CD4-positive, alpha-beta T cell (primary cell): ENCODE measurements at regions not wholly inside any gene's neighbourhood (a gene's known extent, or its start where the extent isn't known, plus 50 kb on each side); places are given as distances from the start of the nearest gene placed in this dataset.

Source experiments
- ATAC-seq: fragments of 200-7000 bp; cut with Tn5 transposase; one replicate; pipeline ENCODE4 v1.10.0; 2022; ENCODE audit warnings: mild to moderate bottlenecking; ENCODE audit not compliant: poor library complexity
- CTCF ChIA-PET: fragments of 350-600 bp; sonication (Branson Sonifier 250); formaldehyde crosslinking; loops from one replicate; lab custom pipeline; 2021; ENCODE audit warnings: antibody characterized with exemption, inconsistent platforms; lab: Charles Lee
- POLR2A ChIA-PET: fragments of 350-600 bp; sonication (Branson Sonifier 250); formaldehyde crosslinking; loops from one replicate; lab custom pipeline; 2021; ENCODE audit warnings: antibody characterized with exemption, inconsistent platforms; lab: Charles Lee
- DNase-seq, 14 experiments: peaks; one replicate each; pipeline ENCODE4 v3.0.0-alpha.2; 2013 to 2020; ENCODE audit warnings: mixed read lengths in 2 of 14
- H3K27ac ChIP-seq, 2 donors: one replicate each; pipeline versions ENCODE4 v1.5.1 to v1.7.0; 2013; ENCODE audit warnings: low read length in 2 of 2, low read depth in 1 of 2, mild to moderate bottlenecking in 1 of 2
- H3K27me3 ChIP-seq, 2 experiments: 1 replicate in 1 of 2; 2 replicates in 1 of 2; pipeline versions ENCODE4 v1.6.1 to v1.7.0; 2013; ENCODE audit warnings: low read length in 2 of 2, control low read depth in 1 of 2, mild to moderate bottlenecking in 1 of 2, moderate library complexity in 1 of 2; ENCODE audit not compliant: insufficient read depth in 2 of 2, control insufficient read depth in 1 of 2
- H3K36me3 ChIP-seq: one replicate; pipeline ENCODE4 v1.6.1; 2013; ENCODE audit warnings: low read length, control low read depth; ENCODE audit not compliant: insufficient read depth
- H3K4me1 ChIP-seq: one replicate; pipeline ENCODE4 v1.6.1; 2013; ENCODE audit warnings: low read length, control low read depth; ENCODE audit not compliant: insufficient read depth
- H3K4me3 ChIP-seq: one replicate; pipeline ENCODE4 v1.5.1; 2013; ENCODE audit warnings: mild to moderate bottlenecking, low read length, moderate library complexity
- H3K9me3 ChIP-seq, 2 experiments: 1 replicate in 1 of 2; 2 replicates in 1 of 2; pipeline versions ENCODE4 v1.6.1 to v1.7.0; 2013; ENCODE audit warnings: low read length in 2 of 2, mild to moderate bottlenecking in 2 of 2, control low read depth in 1 of 2, moderate library complexity in 1 of 2; ENCODE audit not compliant: control insufficient read depth in 1 of 2, insufficient read depth in 1 of 2
- H3K27ac Mint-ChIP-seq: one replicate; pipeline ENCODE4 v1.8.0; 2020; ENCODE audit warnings: mixed read lengths
- H3K27me3 Mint-ChIP-seq: one replicate; pipeline ENCODE4 v1.8.0; 2021; ENCODE audit warnings: mixed read lengths
- H3K36me3 Mint-ChIP-seq: one replicate; pipeline ENCODE4 v1.8.0; 2021; ENCODE audit warnings: low read depth, mixed read lengths
- H3K4me1 Mint-ChIP-seq: one replicate; pipeline ENCODE4 v1.8.0; 2021; ENCODE audit warnings: low read depth, mixed read lengths
- H3K4me3 Mint-ChIP-seq: one replicate; pipeline ENCODE4 v1.8.0; 2020; ENCODE audit warnings: mild to moderate bottlenecking, mixed read lengths
- H3K9me3 Mint-ChIP-seq: one replicate; pipeline ENCODE4 v1.8.0; 2020; ENCODE audit warnings: mixed read lengths
- intact Hi-C, 2 experiments: fragments of 100-400 bp; cut with DNase I in 1 of 2; cut with micrococcal nuclease in 1 of 2; formaldehyde crosslinking; loops; one replicate each; pipeline versions ENCODE4 v1.15.1 to v1.9.0; 2023 to 2025; cut with DNase I, micrococcal nuclease
- TF ChIP-seq, protein P1 (sequence below): fragments of 200-600 bp; IDR thresholded peaks from one replicate; pipeline ENCODE4 v1.8.0; 2022; ENCODE audit warnings: antibody characterized with exemption, mild to moderate bottlenecking

DNA sequence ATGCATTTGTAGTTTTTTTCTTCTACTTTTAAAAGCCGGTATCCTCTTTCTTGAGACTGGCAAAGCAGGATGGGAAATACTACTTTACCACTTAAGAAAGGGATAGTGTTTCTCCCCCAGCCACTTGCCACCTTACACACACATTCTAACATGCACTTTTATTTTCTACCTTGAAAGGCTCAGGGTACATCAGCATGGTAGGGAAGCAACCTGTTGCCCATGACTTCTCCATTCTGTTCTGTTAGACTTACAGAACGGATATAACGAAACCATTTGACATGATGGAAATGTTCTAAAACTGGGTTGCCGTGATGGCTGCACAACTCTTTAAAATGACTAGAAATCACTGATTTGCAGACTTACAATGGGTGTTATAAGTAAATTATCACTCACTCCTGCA lies 405.5 kb downstream of the SHQ1 start:
- peaks cover 59% of the 10 kb centered on the region for H3K36me3 Mint-ChIP-seq
- CTCF ChIA-PET = interaction anchor here (0.8 kb wide), 1 partner anchor 23 kb away, joined by 3 read pairs; no protein-coding TSS in a partner anchor

DNA sequence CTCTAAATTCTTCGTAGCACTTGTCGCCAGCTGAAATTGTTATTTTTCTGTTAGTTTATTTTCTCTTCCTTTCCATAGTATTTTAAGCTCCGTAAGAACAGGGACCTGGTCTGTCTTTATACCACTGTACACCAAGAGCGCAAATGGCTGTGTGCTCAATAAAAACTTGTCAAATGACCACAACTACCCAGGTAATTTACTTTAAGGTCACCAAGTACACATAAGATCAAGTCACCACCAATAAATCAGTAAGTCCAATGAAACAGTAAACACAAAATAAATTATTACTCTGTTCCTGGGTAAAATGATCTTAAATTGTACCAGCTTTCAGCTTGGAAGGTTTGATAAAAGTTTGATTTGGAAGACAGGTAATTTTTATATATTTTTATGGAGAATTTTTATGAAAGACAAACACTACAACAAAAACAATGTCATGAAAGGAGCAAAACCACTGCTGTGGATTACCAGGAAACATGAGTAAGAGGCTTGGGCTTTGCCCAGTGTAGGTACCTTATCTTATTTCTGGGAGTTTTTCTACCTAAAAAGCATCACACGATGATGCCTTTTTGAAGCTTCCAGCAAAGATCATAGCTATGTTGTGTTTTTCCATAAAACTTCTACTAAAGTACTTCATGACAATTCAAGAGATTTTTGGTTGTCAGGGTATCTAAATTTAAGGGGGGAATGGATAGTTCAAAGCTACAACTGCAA lies 406.8 kb downstream of the SHQ1 start:
- CTCF ChIA-PET = no interaction called here
- H3K27ac ChIP-seq = no peak overlapping the region
- DNase-seq = no peak
- no peaks in the 10 kb centered on the region for H3K9me3 Mint-ChIP-seq
- intact Hi-C loops = loop anchor here in 1 of 2 experiments (5.0 to 10.0 kb wide), 2 partner anchors 34 to 383 kb away; no protein-coding TSS in a partner anchor
- H3K4me1 Mint-ChIP-seq = peaks cover 100% of the 10 kb centered on the region
- H3K36me3 ChIP-seq = peaks cover 9% of the 10 kb centered on the region
- no peaks in the 10 kb centered on the region for H3K9me3 ChIP-seq
- H3K27ac Mint-ChIP-seq = no peak overlapping the region
- peaks cover 66% of the 10 kb centered on the region for H3K36me3 Mint-ChIP-seq
- ATAC-seq = no peak
- H3K27me3 Mint-ChIP-seq = no peaks in the 10 kb centered on the region
- H3K4me3 Mint-ChIP-seq = peak overlapping the region; percentile 34
- POLR2A ChIA-PET = interaction anchor here (0.5 to 1.3 kb wide), 4 partner anchors 13 to 214 kb away, joined by 3 to 6 read pairs (median 3); no protein-coding TSS in a partner anchor
- TF ChIP-seq, protein P1, sequence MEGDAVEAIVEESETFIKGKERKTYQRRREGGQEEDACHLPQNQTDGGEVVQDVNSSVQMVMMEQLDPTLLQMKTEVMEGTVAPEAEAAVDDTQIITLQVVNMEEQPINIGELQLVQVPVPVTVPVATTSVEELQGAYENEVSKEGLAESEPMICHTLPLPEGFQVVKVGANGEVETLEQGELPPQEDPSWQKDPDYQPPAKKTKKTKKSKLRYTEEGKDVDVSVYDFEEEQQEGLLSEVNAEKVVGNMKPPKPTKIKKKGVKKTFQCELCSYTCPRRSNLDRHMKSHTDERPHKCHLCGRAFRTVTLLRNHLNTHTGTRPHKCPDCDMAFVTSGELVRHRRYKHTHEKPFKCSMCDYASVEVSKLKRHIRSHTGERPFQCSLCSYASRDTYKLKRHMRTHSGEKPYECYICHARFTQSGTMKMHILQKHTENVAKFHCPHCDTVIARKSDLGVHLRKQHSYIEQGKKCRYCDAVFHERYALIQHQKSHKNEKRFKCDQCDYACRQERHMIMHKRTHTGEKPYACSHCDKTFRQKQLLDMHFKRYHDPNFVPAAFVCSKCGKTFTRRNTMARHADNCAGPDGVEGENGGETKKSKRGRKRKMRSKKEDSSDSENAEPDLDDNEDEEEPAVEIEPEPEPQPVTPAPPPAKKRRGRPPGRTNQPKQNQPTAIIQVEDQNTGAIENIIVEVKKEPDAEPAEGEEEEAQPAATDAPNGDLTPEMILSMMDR = no peak
- no peaks in the 10 kb centered on the region for H3K27me3 ChIP-seq
- no peak overlapping the region for H3K4me3 ChIP-seq
- H3K4me1 ChIP-seq = peaks cover 13% of the 10 kb centered on the region

More for the DNA sequence above, 405.5 kb downstream of the SHQ1 start:
- no peak overlapping the region for H3K4me3 ChIP-seq
- Mint-ChIP-seq H3K9me3 (no peaks in the 10 kb centered on the region), H3K4me3 (peak overlapping the region; percentile 99), H3K27me3 (no peaks in the 10 kb centered on the region), H3K27ac (no peak overlapping the region), H3K4me1 (peaks cover 88% of the 10 kb centered on the region)
- ATAC-seq (no peak), DNase-seq (peak in 1 of 14 experiments; percentile 15)
- no peaks in the 10 kb centered on the region for H3K27me3 ChIP-seq
- H3K4me1 ChIP-seq = peaks cover 19% of the 10 kb centered on the region
- peaks cover 9% of the 10 kb centered on the region for H3K36me3 ChIP-seq
- intact Hi-C loops = loop anchor here in 1 of 2 experiments (5.0 to 10.0 kb wide), 2 partner anchors 35 to 382 kb away; no protein-coding TSS in a partner anchor
- H3K27ac ChIP-seq = no peak overlapping the region
- peaks cover 0 to 4% of the 10 kb centered on the region in 2 experiments for H3K9me3 ChIP-seq
- POLR2A ChIA-PET = no interaction called here
- TF ChIP-seq, protein P1 = no peak

DNA sequence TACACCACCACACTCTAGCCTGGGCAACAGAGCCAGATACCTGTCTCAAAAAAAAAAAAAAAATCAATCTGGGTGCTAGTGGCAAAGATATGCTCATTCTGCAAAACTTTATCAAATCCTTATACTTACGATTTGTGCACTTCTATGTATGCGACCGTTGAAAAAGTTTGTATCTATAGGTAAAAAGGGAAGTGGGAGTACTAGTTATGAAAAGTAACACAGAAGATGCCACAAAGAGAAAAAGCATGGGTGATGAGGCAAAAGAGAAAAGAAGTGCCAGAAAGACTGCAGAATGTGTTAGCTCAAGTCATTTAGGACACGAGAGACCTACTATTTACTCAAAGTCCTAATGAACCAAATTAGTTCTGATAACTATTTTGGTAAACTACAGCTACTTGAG lies 407.8 kb downstream of the SHQ1 start:
- Mint-ChIP-seq H3K27ac (no peak overlapping the region), H3K4me3 (peak overlapping the region; percentile 43), H3K36me3 (peaks cover 57% of the 10 kb centered on the region)

More for the DNA sequence above, 407.8 kb downstream of the SHQ1 start:
- peaks cover 93% of the 10 kb centered on the region for H3K4me1 Mint-ChIP-seq
- Histone ChIP-seq H3K4me1 (peaks cover 13% of the 10 kb centered on the region), H3K4me3 (no peak overlapping the region), H3K9me3 (no peaks in the 10 kb centered on the region), H3K36me3 (peaks cover 9% of the 10 kb centered on the region), H3K27me3 (no peaks in the 10 kb centered on the region), H3K27ac (no peak overlapping the region)
- ATAC-seq (no peak), DNase-seq (no peak)
- ChIA-PET POLR2A (interaction anchor here (0.5 to 0.6 kb wide), 2 partner anchors 75 to 213 kb away, joined by 3 to 6 read pairs; no protein-coding TSS in a partner anchor), CTCF (interaction anchor here (0.7 kb wide), 1 partner anchor 14 kb away, joined by 3 read pairs; no protein-coding TSS in a partner anchor)
- intact Hi-C loops = loop anchor here in 1 of 2 experiments (5.0 to 10.0 kb wide), 2 partner anchors 33 to 384 kb away; no protein-coding TSS in a partner anchor
- TF ChIP-seq, protein P1 = no peak
- H3K27me3 Mint-ChIP-seq = no peaks in the 10 kb centered on the region
- H3K9me3 Mint-ChIP-seq = no peaks in the 10 kb centered on the region
